SK-N-MC (cell line): ENCODE measurements at regions not wholly inside any gene's neighbourhood (a gene's known extent, or its start where the extent isn't known, plus 50 kb on each side); places are given as distances from the start of the nearest gene placed in this dataset.

Experiments
- DNase-seq: peaks from one replicate; pipeline ENCODE4 v3.0.0-alpha.2; 2011; ENCODE audit warnings: low read depth, low spot score
- H3K27ac ChIP-seq: fragments of 200-600 bp; sonication (generic); 2 replicates; pipeline ENCODE4 v1.5.1; 2016; ENCODE audit warnings: mixed run types
- H3K36me3 ChIP-seq: fragments of 200-600 bp; sonication (generic); 2 replicates; pipeline ENCODE4 v1.6.1; 2017; ENCODE audit warnings: antibody characterized with exemption, low read length, mixed read lengths; ENCODE audit not compliant: insufficient read depth
- H3K4me3 ChIP-seq: fragments of 200-600 bp; sonication (generic); 2 replicates; pipeline ENCODE4 v1.5.1; 2016
- H3K9ac ChIP-seq: fragments of 200-600 bp; sonication (generic); 2 replicates; pipeline ENCODE4 v1.8.0; 2017; ENCODE audit warnings: mixed run types, mixed read lengths; ENCODE audit not compliant: insufficient read length
- H3K9me3 ChIP-seq: fragments of 200-600 bp; sonication (generic); 2 replicates; pipeline ENCODE4 v1.6.1; 2017; ENCODE audit warnings: low read depth, mild to moderate bottlenecking, antibody characterized with exemption, low read length, moderate library complexity, mixed read lengths
- EZH2 ChIP-seq: fragments of 200-600 bp; sonication (generic); IDR thresholded peaks from one replicate; pipeline ENCODE4 v1.6.1; 2017; ENCODE audit warnings: antibody characterized with exemption
- FOXP2 ChIP-seq: optimal IDR thresholded peaks from 2 replicates; pipeline ENCODE3; 2011; ENCODE audit warnings: mild to moderate bottlenecking, moderate library complexity; ENCODE audit not compliant: insufficient read depth; ENCODE audit errors: extremely low read length, control extremely low read depth
- POLR2AphosphoS5 ChIP-seq: IDR thresholded peaks from 2 replicates; pipeline ENCODE4 v1.6.1; 2012; ENCODE audit warnings: mild to moderate bottlenecking, low read depth, low read length, borderline replicate concordance

GRCh38 chr6:67292169-67292568 is 1342.9 kb upstream of the ADGRB3 start:
- no peaks in the 10 kb centered on the region for H3K36me3 ChIP-seq
- no peak overlapping the region for H3K27ac ChIP-seq

GRCh38 chr6:67287566-67287965 is 1347.5 kb upstream of the ADGRB3 start:
- TF ChIP-seq FOXP2: no peak
- TF ChIP-seq EZH2: no peak
- TF ChIP-seq POLR2AphosphoS5: no peak
- Histone ChIP-seq H3K27ac (no peak overlapping the region), H3K4me3 (no peak overlapping the region), H3K9me3 (no peaks in the 10 kb centered on the region), H3K9ac (no peak overlapping the region), H3K36me3 (no peaks in the 10 kb centered on the region)
- no peak for DNase-seq

More at GRCh38 chr6:67292169-67292568, 1342.9 kb upstream of the ADGRB3 start:
- no peak for DNase-seq
- no peak overlapping the region for H3K4me3 ChIP-seq
- H3K9me3 ChIP-seq: no peaks in the 10 kb centered on the region
- no peak overlapping the region for H3K9ac ChIP-seq
- TF ChIP-seq POLR2AphosphoS5: no peak
- no peak for TF ChIP-seq FOXP2
- TF ChIP-seq EZH2: no peak

- no peak overlapping the region for H3K4me3 ChIP-seq
- no peak overlapping the region for H3K9ac ChIP-seq
- H3K36me3 ChIP-seq: no peaks in the 10 kb centered on the region
- no peaks in the 10 kb centered on the region for H3K9me3 ChIP-seq
- no peak for TF ChIP-seq EZH2
- TF ChIP-seq FOXP2: no peak
- no peak for TF ChIP-seq POLR2AphosphoS5
- DNase-seq: no peak
- H3K27ac ChIP-seq: no peak overlapping the region
Measured at GRCh38 chr6:67285770-67286495, 1349.1 kb upstream of the ADGRB3 start.

- Histone ChIP-seq H3K9me3 (no peaks in the 10 kb centered on the region), H3K36me3 (no peaks in the 10 kb centered on the region), H3K9ac (no peak overlapping the region), H3K27ac (no peak overlapping the region), H3K4me3 (no peak overlapping the region)
- no peak for DNase-seq
- TF ChIP-seq POLR2AphosphoS5: no peak
- TF ChIP-seq EZH2: no peak
- TF ChIP-seq FOXP2: no peak
Measured at GRCh38 chr6:67277312-67277711, 1357.8 kb upstream of the ADGRB3 start.

- TF ChIP-seq FOXP2: no peak
- no peak for TF ChIP-seq EZH2
- TF ChIP-seq POLR2AphosphoS5: no peak
- Histone ChIP-seq H3K9ac (no peak overlapping the region), H3K27ac (no peak overlapping the region), H3K36me3 (no peaks in the 10 kb centered on the region), H3K9me3 (no peaks in the 10 kb centered on the region), H3K4me3 (no peak overlapping the region)
- DNase-seq: no peak
Measured at GRCh38 chr6:67265996-67266921, 1368.8 kb upstream of the ADGRB3 start.

GRCh38 chr6:67252663-67253062 is 1382.4 kb upstream of the ADGRB3 start:
- no peak for TF ChIP-seq EZH2
- peak; percentile 56 for TF ChIP-seq FOXP2
- TF ChIP-seq POLR2AphosphoS5: no peak; the same call in 1 of the 2 replicates
- Histone ChIP-seq H3K36me3 (peaks cover 8% of the 10 kb centered on the region; the same call in 1 of the 2 replicates), H3K9me3 (peaks cover 2% of the 10 kb centered on the region; the same call in 1 of the 2 replicates), H3K27ac (peak overlapping the region; percentile 67), H3K4me3 (0 out of 2 replicates have a peak overlapping the region, but pooled peaks have one; percentile 14), H3K9ac (no peak overlapping the region)
- DNase-seq: peak; percentile 92

- Histone ChIP-seq H3K36me3 (peaks cover 20% of the 10 kb centered on the region; the same call in 1 of the 2 replicates), H3K27ac (peak overlapping the region; percentile 99), H3K9ac (peak overlapping the region; percentile 68), H3K9me3 (peaks cover 6% of the 10 kb centered on the region; the same call in 1 of the 2 replicates), H3K4me3 (peak overlapping the region; percentile 34; the same call in 1 of the 2 replicates)
- peak; percentile 95 for DNase-seq
- TF ChIP-seq EZH2: no peak
- no peak for TF ChIP-seq FOXP2
- no peak for TF ChIP-seq POLR2AphosphoS5
Measured at GRCh38 chr6:67248077-67248476, 1387.0 kb upstream of the ADGRB3 start.

- TF ChIP-seq POLR2AphosphoS5 (no peak), FOXP2 (no peak), EZH2 (no peak)
- Histone ChIP-seq H3K36me3 (peaks cover 12% of the 10 kb centered on the region; the same call in 1 of the 2 replicates), H3K9ac (no peak overlapping the region), H3K4me3 (no peak overlapping the region), H3K9me3 (peaks cover 6% of the 10 kb centered on the region; the same call in 1 of the 2 replicates), H3K27ac (no peak overlapping the region)
- DNase-seq: no peak
Measured at GRCh38 chr6:67244037-67244436, 1391.0 kb upstream of the ADGRB3 start.
